Pancreas (tissue), 10 donors: ENCODE measurements at regions not wholly inside any gene's neighbourhood (a gene's known extent, or its start where the extent isn't known, plus 50 kb on each side); places are given as distances from the start of the nearest gene placed in this dataset.

ENCODE experiments used
- ATAC-seq, 4 donors: fragments of 200-7000 bp; cut with Tn5 transposase; one replicate each; pipeline versions ENCODE4 v1.8.0 to v1.9.1; 2020; ENCODE audit warnings: mild to moderate bottlenecking in 4 of 4, moderate library complexity in 4 of 4
- DNase-seq, 6 donors: peaks; one replicate each; pipeline ENCODE4 v3.0.0-alpha.2; 2020
- FAIRE-seq: peaks from 2 replicates; lab custom pipeline; 2012; peaks lifted over from hg19 to GRCh38; lab: Jason Lieb, UNC
- H3K27ac ChIP-seq, 4 donors: fragments of 200-600 bp; sonication (generic); 1 replicate in 3 of 4; 2 replicates in 1 of 4; pipeline versions ENCODE4 v1.5.0 to v1.8.0; 2020
- H3K27me3 ChIP-seq, 4 donors: fragments of 200-600 bp; one replicate each; pipeline ENCODE4 v1.8.0; 2021
- H3K36me3 ChIP-seq, 3 donors: fragments of 200-600 bp; sonication (generic) in 1 of 3; one replicate each; pipeline versions ENCODE4 v1.5.0 to v1.8.0; 2020 to 2021
- H3K4me1 ChIP-seq, 3 donors: fragments of 200-600 bp; one replicate each; pipeline ENCODE4 v1.8.0; 2021
- H3K4me3 ChIP-seq, 4 donors: fragments of 200-600 bp; sonication (generic) in 2 of 4; one replicate each; pipeline versions ENCODE4 v1.5.0 to v1.8.0; 2020 to 2021
- H3K9me3 ChIP-seq, 4 donors: fragments of 200-600 bp; one replicate each; pipeline ENCODE4 v1.8.0; 2021
- CTCF ChIP-seq, 4 donors: fragments of 200-600 bp; sonication (generic) in 3 of 4; IDR thresholded peaks; one replicate each; pipeline versions ENCODE4 v1.5.0 to v1.8.0; 2021; ENCODE audit warnings: antibody characterized with exemption in 4 of 4
- WGBS, 2 donors: extraction: QIAGEN DNeasy Blood & Tissue Kit; methylation state at CpG; one replicate each; pipeline ENCODE4 v1.1.7; 2013; 5-methylcytosine and 5-hydroxymethylcytosine counted together
- intact Hi-C, 3 donors: fragments of 100-400 bp; cut with DNase I; formaldehyde crosslinking; loops; one replicate each; pipeline versions ENCODE4 v1.11.1 to v1.14.2; 2022
- donor health status: healthy with polysubstance abuse.
- donor health status: DM: no; HTN: no; CAD: no; lungs with moderate emphysema.
- donor health status: DM: no; HTN: no; CAD: no.
- donor health status: control.
- donor health status: control.
- donor health status: Bipolar disorder and iron deficiency.
- donor health status: DM: yes; HTN: yes; CAD: no.
- donor health status: DM: no; HTN: no; CAD: no.
- donor health status: DM: no; HTN: no; CAD: no.
- donor health status: DM: yes; HTN: yes; CAD: no.

- peak overlapping the region in 2 of 4 donors; percentile 73 to 84 for H3K4me3 ChIP-seq
- intact Hi-C loops = no loop called here
- FAIRE-seq (no peak), DNase-seq (no peak), ATAC-seq (no peak)
- H3K27me3 ChIP-seq = no peaks in the 10 kb centered on the region
- H3K4me1 ChIP-seq = peaks cover 0 to 16% (median 10%) of the 10 kb centered on the region in 3 donors
- 32 to 39% methylated on average over 8 of the region's 8 CpGs for WGBS, 2 donors
- TF ChIP-seq CTCF (IDR thresholded peaks at IDR 0.05) = no peak
- H3K36me3 ChIP-seq = no peaks in the 10 kb centered on the region
- peak overlapping the region in 3 of 4 donors; percentile 49 to 81 (median 71) for H3K27ac ChIP-seq
- no peaks in the 10 kb centered on the region for H3K9me3 ChIP-seq
These were observed 161.1 kb upstream of the GRK3 start for GRCh38 chr22:25403284-25403810.

DNA sequence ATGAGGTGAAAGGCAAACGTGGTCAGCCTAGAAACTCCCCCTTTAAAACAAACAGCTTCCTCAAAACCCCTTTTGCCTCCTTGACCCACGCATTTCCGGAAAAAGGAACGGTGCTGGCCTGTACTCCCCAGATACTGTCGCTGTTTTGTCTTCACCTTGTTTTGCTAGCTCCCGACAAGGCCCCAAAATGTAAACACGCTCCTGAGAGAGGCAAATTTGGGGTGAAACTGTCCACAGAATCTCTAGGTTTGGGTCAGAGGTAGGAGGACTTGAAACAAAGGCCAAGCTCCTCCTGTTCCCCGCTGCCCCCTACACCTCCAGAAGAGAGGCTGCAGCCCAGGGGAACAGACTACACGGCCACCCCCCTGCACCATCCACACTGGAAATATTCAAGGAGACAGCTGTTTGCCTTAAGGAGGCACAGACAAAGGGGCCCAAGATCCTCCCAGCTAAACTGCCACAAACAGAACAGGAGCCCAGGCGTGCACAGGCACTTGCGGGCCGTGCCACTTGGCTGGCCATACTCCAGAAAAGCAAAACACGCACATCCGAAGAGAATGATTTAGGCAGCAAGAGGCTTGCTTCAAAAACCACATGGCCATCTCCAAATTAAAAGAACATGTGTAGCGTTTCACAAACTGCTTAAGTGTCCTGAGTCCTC is 160.5 kb upstream of the GRK3 start:
- TF ChIP-seq CTCF (IDR thresholded peaks at IDR 0.05) = no peak
- DNase-seq (peak in 1 of 6 donors; percentile 54), FAIRE-seq (no peak), ATAC-seq (peak in 3 of 4 donors; percentile 1 to 8 (median 4))
- Histone ChIP-seq H3K9me3 (no peaks in the 10 kb centered on the region), H3K4me1 (peaks cover 0 to 16% (median 10%) of the 10 kb centered on the region in 3 donors), H3K27ac (peak overlapping the region in 3 of 4 donors; percentile 49 to 81 (median 71)), H3K36me3 (no peaks in the 10 kb centered on the region), H3K27me3 (no peaks in the 10 kb centered on the region), H3K4me3 (peak overlapping the region; percentile 73 to 84 (median 78))
- WGBS, 2 donors = 5 to 6% methylated on average over 15 of the region's 15 CpGs
- intact Hi-C loops = no loop called here

- DNase-seq (peak in 3 of 6 donors; percentile 37 to 82 (median 72)), FAIRE-seq (no peak), ATAC-seq (peak in 1 of 4 donors; percentile 16)
- 0% methylated on average over 14 to 36 of the region's 36 CpGs for WGBS, 2 donors
- H3K27me3 ChIP-seq = no peaks in the 10 kb centered on the region
- H3K27ac ChIP-seq = peak overlapping the region in 3 of 4 donors; percentile 70 to 81 (median 71)
- no peak for TF ChIP-seq CTCF (IDR thresholded peaks at IDR 0.05)
- peaks cover 0 to 16% (median 10%) of the 10 kb centered on the region in 3 donors for H3K4me1 ChIP-seq
- no peaks in the 10 kb centered on the region for H3K9me3 ChIP-seq
- intact Hi-C loops = no loop called here
- no peaks in the 10 kb centered on the region for H3K36me3 ChIP-seq
- H3K4me3 ChIP-seq = peak overlapping the region; percentile 73 to 84 (median 78)
These were observed 159.9 kb upstream of the GRK3 start for GRCh38 chr22:25404556-25404927.

- WGBS, 2 donors = 1% methylated on average over 65 to 117 of the region's 117 CpGs
- H3K4me1 ChIP-seq = peaks cover 0 to 16% (median 10%) of the 10 kb centered on the region in 3 donors
- DNase-seq (peak; percentile 74 to 92 (median 84)), FAIRE-seq (no peak), ATAC-seq (peak; percentile 60 to 78 (median 72))
- H3K4me3 ChIP-seq = peak overlapping the region; percentile 73 to 84 (median 78)
- H3K36me3 ChIP-seq = no peaks in the 10 kb centered on the region
- intact Hi-C loops = no loop called here
- peak overlapping the region; percentile 70 to 81 (median 72) for H3K27ac ChIP-seq
- no peaks in the 10 kb centered on the region for H3K27me3 ChIP-seq
- no peak for TF ChIP-seq CTCF (IDR thresholded peaks at IDR 0.05)
- H3K9me3 ChIP-seq = no peaks in the 10 kb centered on the region
These were observed 159.3 kb upstream of the GRK3 start for GRCh38 chr22:25404928-25405816.
